ENCODE measurements at regions not wholly inside any gene's neighbourhood (a gene's known extent, or its start where the extent isn't known, plus 50 kb on each side); places are given as distances from the start of the nearest gene placed in this dataset.

GRCh38 chr2:220935789-220936321 is 636.2 kb downstream of the EPHA4 start:
- no peaks in the 10 kb centered on the region for H3K9me3 Mint-ChIP-seq
- Histone ChIP-seq H3K23ac (ENCODE audit: insufficient read length, low read depth, low read length) (no peak overlapping the region), H2BK120ac (ENCODE audit: low read depth, low read length, poor library complexity, severe bottlenecking) (no peak overlapping the region)

More at GRCh38 chr2:220935789-220936321, 636.2 kb downstream of the EPHA4 start:
- Histone ChIP-seq H2BK12ac (ENCODE audit: insufficient read length, low read depth, low read length) (no peak overlapping the region), H3K27ac (ENCODE audit: insufficient read length, low read depth, low read length) (no peak overlapping the region), H3K23me2 (ENCODE audit: insufficient read length, low read depth, low read length, poor library complexity, severe bottlenecking) (no peaks in the 10 kb centered on the region), H3K4me2 (ENCODE audit: insufficient read depth, insufficient read length, low read length) (no peak overlapping the region), H3K9ac (ENCODE audit: extremely low read depth, insufficient read length, low read length) (no peak overlapping the region), H2AFZ (ENCODE audit: low read length) (no peak overlapping the region), H3K18ac (ENCODE audit: insufficient read length, low read depth, low read length) (no peak overlapping the region), H2AK5ac (ENCODE audit: insufficient read length, low read length) (no peak overlapping the region), H3K79me1 (ENCODE audit: insufficient read depth, low read depth, low read length, poor library complexity, severe bottlenecking) (no peaks in the 10 kb centered on the region), H2BK15ac (ENCODE audit: low read depth, low read length) (no peak overlapping the region), H3K14ac (ENCODE audit: insufficient read depth, low read length) (no peak overlapping the region), H3K9me3 (ENCODE audit: control insufficient read depth, low read depth, low read length) (no peaks in the 10 kb centered on the region), H3T11ph (ENCODE audit: low read length) (no peak overlapping the region), H2BK20ac (ENCODE audit: low read depth, low read length, poor library complexity, severe bottlenecking) (no peak overlapping the region), H4K8ac (replicated peaks; ENCODE audit: insufficient read length, low read depth, low read length) (no peak overlapping the region), H4K20me1 (ENCODE audit: control insufficient read depth, insufficient read depth, insufficient read length) (no peaks in the 10 kb centered on the region), H3K79me2 (ENCODE audit: insufficient read depth, low read length) (no peaks in the 10 kb centered on the region), H4K5ac (ENCODE audit: insufficient read length, low read depth, low read length) (no peak overlapping the region), H3K27me3 (ENCODE audit: insufficient read depth, low read length) (no peaks in the 10 kb centered on the region), H3K4me1 (ENCODE audit: insufficient read depth, low read length) (peaks cover 4% of the 10 kb centered on the region; the same call in 1 of the 2 replicates), H3K4ac (ENCODE audit: low read depth, low read length) (no peak overlapping the region), H3K56ac (ENCODE audit: insufficient read length, low read depth, low read length) (no peak overlapping the region), H2BK5ac (ENCODE audit: insufficient read length, low read length) (no peak overlapping the region), H4K91ac (ENCODE audit: insufficient read length, low read depth, low read length) (no peak overlapping the region)
- DNase-seq, result no peak
- H3K27ac Mint-ChIP-seq, result no peak overlapping the region
- peaks cover 7 to 10% of the 10 kb centered on the region in 2 experiments for H3K4me1 Mint-ChIP-seq
- no peak for TF ChIP-seq CTCF (conservative IDR thresholded peaks at IDR 0.05)
- no peaks in the 10 kb centered on the region for H3K36me3 Mint-ChIP-seq (ENCODE audit: insufficient read depth in 1 of 3, low read depth in 3 of 3)
- H3K27me3 Mint-ChIP-seq (ENCODE audit: low read depth), result peaks cover 3% of the 10 kb centered on the region; the same call in 1 of the 2 replicates
- H3K4me3 Mint-ChIP-seq, result no peak overlapping the region
- WGBS (ENCODE audit: extremely low coverage, insufficient read length, low lambda C conversion rate), result no CpG with 5 or more reads among the region's 8 CpGs
